Ovary (tissue), 7 donors: ENCODE measurements at regions not wholly inside any gene's neighbourhood (a gene's known extent, or its start where the extent isn't known, plus 50 kb on each side); places are given as distances from the start of the nearest gene placed in this dataset.

Experiments
- DNase-seq, 5 donors: peaks; one replicate each; pipeline ENCODE4 v3.0.0-alpha.2; 2019 to 2020
- H3K27ac ChIP-seq, 2 donors: fragments of 200-600 bp; one replicate each; pipeline versions ENCODE4 v1.5.1 to v1.8.0; 2019 to 2022
- H3K27me3 ChIP-seq: fragments of 200-600 bp; one replicate; pipeline ENCODE4 v1.8.0; 2022
- H3K36me3 ChIP-seq: fragments of 200-600 bp; sonication (generic); one replicate; pipeline ENCODE4 v1.5.1; 2019
- H3K4me1 ChIP-seq: one replicate; pipeline ENCODE4 v1.8.1; 2013; ENCODE audit warnings: mild to moderate bottlenecking, moderate library complexity; ENCODE audit not compliant: insufficient read depth
- H3K4me3 ChIP-seq: fragments of 200-600 bp; sonication (generic); one replicate; pipeline ENCODE4 v1.5.1; 2017
- H3K9me3 ChIP-seq, 2 donors: fragments of 200-600 bp in 1 of 2; sonication (generic) in 1 of 2; one replicate each; pipeline versions ENCODE4 v1.5.1 to v1.8.1; 2013 to 2019; ENCODE audit warnings: mild to moderate bottlenecking in 1 of 2, moderate library complexity in 1 of 2
- CTCF ChIP-seq, 3 donors: fragments of 450-650 bp in 2 of 3; fragments of 200-600 bp in 1 of 3; IDR thresholded peaks; one replicate each; pipeline versions ENCODE4 v1.5.1 to v1.8.0; 2016 to 2022; ENCODE audit warnings: antibody characterized with exemption in 3 of 3, mild to moderate bottlenecking in 1 of 3
- EP300 ChIP-seq: sonication (generic); formaldehyde crosslinking; IDR thresholded peaks from one replicate; pipeline ENCODE4 v1.6.1; 2017; ENCODE audit warnings: antibody characterized with exemption
- POLR2A ChIP-seq: fragments of 450-650 bp; IDR thresholded peaks from one replicate; pipeline ENCODE4 v1.6.1; 2017; ENCODE audit warnings: antibody characterized with exemption, mild to moderate bottlenecking, moderate library complexity
- WGBS, 3 donors: extraction: QIAGEN DNeasy Blood & Tissue Kit in 1 of 3; methylation state at CpG; one replicate each; pipeline versions ENCODE4 v1.1.5 to v1.1.7; 2013 to 2017; 5-methylcytosine and 5-hydroxymethylcytosine counted together
- intact Hi-C, 4 donors: fragments of 100-400 bp; cut with DNase I; formaldehyde crosslinking; loops; one replicate each; pipeline versions ENCODE4 v1.11.0 to v1.15.1; 2022 to 2023
- donor health status: DM: no; HTN: no; CAD: no; lungs with moderate emphysema.
- donor health status: DM: no; HTN: no; CAD: no.
- donor health status: Bipolar disorder and iron deficiency.
- donor health status: DM: no; HTN: no; CAD: no.
- donor health status: DM: yes; HTN: yes; CAD: no.

DNA sequence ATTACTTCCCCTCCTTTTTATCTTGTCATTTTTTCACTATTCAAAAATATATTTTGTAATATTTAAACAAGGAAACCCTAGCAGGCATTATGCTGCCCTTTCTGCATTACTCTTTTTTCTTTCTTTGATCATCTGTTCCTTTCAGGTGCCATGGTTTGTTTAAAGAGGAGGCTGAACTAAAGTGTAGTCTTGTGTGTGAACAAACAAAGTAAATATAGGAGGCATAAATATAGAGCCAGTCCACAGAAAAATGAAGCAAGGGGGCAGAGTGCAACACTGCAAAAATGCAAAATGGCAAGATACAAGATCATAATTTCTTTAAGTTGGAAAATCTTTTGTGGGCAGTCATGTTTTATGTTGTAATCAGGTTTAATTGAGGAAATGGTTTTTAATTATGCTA, 947.3 kb upstream of the COX7C start:
- intact Hi-C loops, result no loop called here
- no peaks in the 10 kb centered on the region for H3K36me3 ChIP-seq
- no peak overlapping the region for H3K4me3 ChIP-seq
- TF ChIP-seq POLR2A (no peak), CTCF (IDR thresholded peaks at IDR 0.05) (no peak), EP300 (no peak)
- no peaks in the 10 kb centered on the region for H3K4me1 ChIP-seq
- no peak overlapping the region for H3K27ac ChIP-seq
- no peaks in the 10 kb centered on the region for H3K9me3 ChIP-seq
- H3K27me3 ChIP-seq, result no peaks in the 10 kb centered on the region
- no peak for DNase-seq

GRCh38 chr5:85671223-85671970, 946.3 kb upstream of the COX7C start:
- intact Hi-C loops, result no loop called here
- WGBS, 3 donors, result 82 to 85% (median 84%) methylated on average over 3 of the region's 3 CpGs
- H3K9me3 ChIP-seq, result no peaks in the 10 kb centered on the region
- H3K27me3 ChIP-seq, result no peaks in the 10 kb centered on the region
- no peak overlapping the region for H3K27ac ChIP-seq
- no peak overlapping the region for H3K4me3 ChIP-seq
- no peaks in the 10 kb centered on the region for H3K4me1 ChIP-seq
- no peaks in the 10 kb centered on the region for H3K36me3 ChIP-seq
- DNase-seq, result no peak
- TF ChIP-seq POLR2A (no peak), CTCF (IDR thresholded peaks at IDR 0.05) (no peak), EP300 (no peak)

GRCh38 chr5:85681871-85682270, 935.9 kb upstream of the COX7C start:
- intact Hi-C loops, result no loop called here
- H3K27ac ChIP-seq, result no peak overlapping the region
- H3K4me1 ChIP-seq, result no peaks in the 10 kb centered on the region
- no peak for TF ChIP-seq POLR2A
- TF ChIP-seq CTCF (IDR thresholded peaks at IDR 0.05), result no peak
- no peak for TF ChIP-seq EP300
- H3K9me3 ChIP-seq, result no peaks in the 10 kb centered on the region
- no peak for DNase-seq
- H3K36me3 ChIP-seq, result no peaks in the 10 kb centered on the region
- WGBS, 3 donors, result 69 to 81% (median 73%) methylated on average over 2 of the region's 2 CpGs
- no peaks in the 10 kb centered on the region for H3K27me3 ChIP-seq
- no peak overlapping the region for H3K4me3 ChIP-seq

DNA sequence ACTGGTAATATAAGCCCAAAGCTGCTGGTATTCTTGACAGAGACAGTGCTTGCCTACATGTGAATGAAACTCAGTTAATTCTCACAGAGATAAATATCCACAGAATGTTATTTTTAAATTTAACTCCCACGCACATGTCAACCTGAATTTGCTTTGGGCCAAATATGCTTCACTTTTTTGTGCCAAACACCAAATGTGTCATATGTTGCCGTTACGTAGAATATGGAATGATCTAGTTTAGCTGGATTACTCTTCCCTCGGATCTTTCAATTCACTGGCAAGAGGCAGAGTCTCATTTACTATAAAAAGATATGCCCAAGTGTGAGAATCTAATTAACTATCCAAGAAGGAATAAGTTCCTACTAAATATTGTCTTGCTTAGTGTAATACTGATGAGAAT, 933.4 kb upstream of the COX7C start:
- Histone ChIP-seq H3K27ac (no peak overlapping the region), H3K9me3 (no peaks in the 10 kb centered on the region), H3K4me3 (no peak overlapping the region), H3K36me3 (no peaks in the 10 kb centered on the region), H3K27me3 (no peaks in the 10 kb centered on the region), H3K4me1 (no peaks in the 10 kb centered on the region)
- 71 to 90% (median 77%) methylated on average over 4 of the region's 4 CpGs for WGBS, 3 donors
- DNase-seq, result no peak
- intact Hi-C loops, result no loop called here
- TF ChIP-seq EP300 (no peak), CTCF (IDR thresholded peaks at IDR 0.05) (no peak), POLR2A (no peak)
